T-helper 1 cell treated with Interleukin-12 subunit alpha and Interleukin-12 subunit beta and Interleukin-4 antibody, amounts not matched to agents 30 μg/mL and 1 μg/mL, for 36 hours (primary cell): ENCODE measurements at regions not wholly inside any gene's neighbourhood (a gene's known extent, or its start where the extent isn't known, plus 50 kb on each side); places are given as distances from the start of the nearest gene placed in this dataset.

ENCODE experiments used
- H3K27ac Mint-ChIP-seq: one replicate; pipeline ENCODE4 v1.8.0; 2021; ENCODE audit warnings: mild to moderate bottlenecking, mixed read lengths
- H3K27me3 Mint-ChIP-seq: one replicate; pipeline ENCODE4 v1.8.0; 2021; ENCODE audit warnings: low read depth, mixed read lengths
- H3K36me3 Mint-ChIP-seq: one replicate; pipeline ENCODE4 v1.8.0; 2021; ENCODE audit warnings: low read depth, mixed read lengths
- H3K4me1 Mint-ChIP-seq: one replicate; pipeline ENCODE4 v1.8.0; 2021; ENCODE audit warnings: low read depth, mixed read lengths
- H3K4me3 Mint-ChIP-seq: one replicate; pipeline ENCODE4 v1.8.0; 2021; ENCODE audit warnings: mild to moderate bottlenecking, moderate library complexity, mixed read lengths
- H3K9me3 Mint-ChIP-seq: one replicate; pipeline ENCODE4 v1.8.0; 2021; ENCODE audit warnings: mixed read lengths

DNA sequence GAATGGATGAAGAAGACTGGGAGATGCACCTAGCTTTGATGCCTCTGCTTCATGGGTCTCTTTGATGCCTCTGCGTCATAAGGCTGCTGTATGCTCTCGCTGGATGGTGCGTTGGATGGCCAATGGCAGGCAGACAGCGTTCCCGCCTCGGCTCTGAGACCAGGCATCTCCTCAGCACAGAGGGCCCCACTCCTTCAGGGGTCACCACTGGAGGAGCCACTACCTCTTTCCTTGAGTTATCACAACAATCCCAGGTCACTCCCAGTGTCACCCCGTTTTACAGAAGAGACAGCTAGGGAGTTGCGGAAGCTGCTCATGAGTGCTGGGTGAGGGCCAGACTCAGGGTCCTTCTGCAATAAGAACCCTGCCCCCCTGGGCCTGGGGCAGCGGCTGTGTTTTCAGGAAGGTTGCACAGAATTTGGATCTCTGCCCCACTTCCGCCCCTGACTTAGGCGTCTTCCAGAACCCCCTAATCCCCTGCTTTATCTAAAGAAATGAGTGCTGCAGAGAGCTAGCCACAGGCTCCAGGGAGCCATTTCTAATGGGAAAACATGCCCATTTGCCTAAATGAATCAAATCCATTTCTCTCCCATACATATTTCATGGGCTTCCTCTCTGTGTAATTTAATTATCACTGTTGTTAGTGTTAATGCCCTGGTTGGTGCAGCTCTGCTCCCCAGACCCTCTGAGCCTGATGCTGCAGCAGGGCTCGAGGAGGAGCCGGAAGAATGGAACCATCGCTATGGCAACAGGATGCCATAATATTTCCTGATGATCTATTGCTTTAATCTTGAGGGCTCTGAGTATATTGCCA is 131.8 kb upstream of the HS6ST1 start:
- Mint-ChIP-seq H3K4me3 (no peak overlapping the region), H3K4me1 (no peaks in the 10 kb centered on the region), H3K9me3 (no peaks in the 10 kb centered on the region), H3K27me3 (no peaks in the 10 kb centered on the region), H3K27ac (no peak overlapping the region), H3K36me3 (no peaks in the 10 kb centered on the region)

DNA sequence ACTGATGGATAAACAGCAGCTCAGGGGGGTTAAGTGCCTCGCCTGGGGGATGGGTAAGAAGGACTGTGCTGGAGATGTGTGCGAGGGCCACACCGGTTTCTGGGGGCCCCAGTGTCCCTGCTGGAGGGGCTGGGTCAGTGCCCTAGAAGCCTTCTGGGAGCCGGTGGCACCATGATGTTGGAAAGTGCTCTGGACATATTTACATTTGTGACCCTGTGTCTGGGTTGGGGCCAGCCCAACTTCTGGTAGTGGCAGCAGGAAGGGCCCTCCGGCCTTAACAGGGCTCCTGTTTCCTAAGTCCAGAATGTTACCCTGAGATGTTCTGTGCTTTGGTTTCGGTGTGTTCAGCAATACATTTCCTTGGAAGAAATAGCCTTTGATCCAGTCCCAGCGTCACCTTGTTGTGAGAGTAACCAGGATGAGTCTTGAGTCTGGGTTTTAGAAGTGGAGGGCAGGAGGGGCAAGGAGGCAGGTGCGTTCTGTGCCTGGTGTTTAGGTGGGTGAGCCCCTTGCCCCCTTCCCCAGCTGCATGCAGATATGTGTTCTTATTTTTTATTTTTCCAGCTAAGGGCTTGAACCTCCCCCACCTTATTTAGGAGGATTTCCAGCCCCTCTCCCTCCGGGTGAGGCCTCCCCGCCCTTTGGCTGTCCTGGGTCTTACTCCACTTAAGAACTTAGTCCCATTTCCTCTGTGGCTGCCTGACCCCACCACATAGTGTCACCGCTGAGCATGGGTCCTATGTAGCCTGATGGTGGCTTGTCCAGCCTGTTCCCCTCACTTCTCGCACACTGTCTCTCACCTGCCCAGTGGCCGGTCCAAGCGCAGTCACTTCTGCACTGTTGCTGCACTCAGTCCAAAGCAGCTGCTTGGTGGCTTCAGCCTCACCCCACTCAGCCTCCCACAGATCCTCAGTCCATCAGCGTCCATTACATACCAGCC is 132.7 kb upstream of the HS6ST1 start:
- no peaks in the 10 kb centered on the region for H3K27me3 Mint-ChIP-seq
- H3K4me3 Mint-ChIP-seq: no peak overlapping the region
- H3K27ac Mint-ChIP-seq: no peak overlapping the region
- no peaks in the 10 kb centered on the region for H3K4me1 Mint-ChIP-seq
- no peaks in the 10 kb centered on the region for H3K9me3 Mint-ChIP-seq
- no peaks in the 10 kb centered on the region for H3K36me3 Mint-ChIP-seq

DNA sequence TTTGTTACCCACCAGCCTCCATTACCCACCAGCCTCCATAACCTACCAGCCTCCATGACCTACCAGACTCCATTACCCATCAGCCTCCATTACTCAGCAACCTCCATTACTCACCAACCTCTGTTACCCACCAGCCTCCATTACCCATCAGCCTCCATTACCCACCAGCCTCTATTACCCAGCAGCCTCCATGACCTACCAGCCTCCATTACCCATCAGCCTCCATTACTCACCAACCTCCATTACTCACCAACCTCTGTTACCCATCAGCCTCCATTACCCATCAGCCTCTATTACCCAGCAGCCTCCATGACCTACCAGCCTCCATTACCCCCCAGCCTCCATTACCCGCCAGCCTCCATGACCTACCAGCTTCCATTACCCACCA is 133.3 kb upstream of the HS6ST1 start:
- Mint-ChIP-seq H3K4me1 (no peaks in the 10 kb centered on the region), H3K27ac (no peak overlapping the region), H3K27me3 (no peaks in the 10 kb centered on the region), H3K4me3 (no peak overlapping the region), H3K36me3 (no peaks in the 10 kb centered on the region), H3K9me3 (no peaks in the 10 kb centered on the region)

DNA sequence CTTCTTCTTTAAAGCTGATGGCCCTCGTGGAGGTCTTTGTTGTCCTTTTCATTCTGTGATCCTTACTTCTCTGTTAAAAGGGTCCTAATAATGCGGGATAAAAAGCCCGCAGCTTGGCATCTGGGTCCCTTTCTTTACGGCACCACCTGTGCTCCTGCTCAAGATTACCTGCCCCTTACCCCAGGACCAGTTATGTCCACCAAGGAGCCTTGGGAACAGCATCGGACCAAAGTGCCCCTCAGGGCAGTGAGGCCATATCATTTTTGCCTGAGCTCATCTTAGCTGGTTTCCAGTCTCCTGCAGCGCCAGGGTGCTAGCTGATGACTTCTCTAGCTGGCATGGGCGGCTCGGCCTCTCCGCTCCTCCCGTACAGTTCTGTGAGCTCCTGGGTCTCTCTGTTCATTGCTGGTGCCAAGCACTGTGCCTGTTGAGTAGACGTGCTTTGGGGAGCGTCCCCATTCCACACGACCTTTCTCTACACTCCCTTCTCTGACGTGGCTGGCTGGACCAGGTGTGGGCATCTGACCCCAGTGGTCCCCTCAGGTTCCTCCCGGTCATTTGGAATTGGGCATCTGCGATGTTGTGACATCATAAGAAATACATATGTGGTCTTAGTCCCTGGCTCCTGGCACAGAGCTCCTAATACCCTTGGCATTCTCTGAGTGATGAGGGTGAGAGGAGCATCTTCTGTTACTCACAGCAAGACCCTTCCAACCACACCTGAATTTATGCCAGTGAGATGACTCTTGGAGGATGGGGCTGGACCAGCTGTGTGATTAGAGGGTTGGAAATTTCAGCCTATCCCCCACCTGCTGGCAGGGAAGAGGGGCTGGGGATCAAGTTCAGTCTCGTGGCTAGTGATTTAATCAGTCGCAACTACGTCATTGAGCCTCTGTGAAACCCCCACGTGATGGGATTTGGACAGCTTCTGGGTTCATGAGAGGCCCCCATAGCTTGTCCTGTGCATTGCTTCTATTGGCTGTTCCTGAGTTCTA is 134.2 kb upstream of the HS6ST1 start:
- Mint-ChIP-seq H3K4me3 (no peak overlapping the region), H3K27me3 (no peaks in the 10 kb centered on the region), H3K27ac (no peak overlapping the region), H3K4me1 (no peaks in the 10 kb centered on the region), H3K36me3 (no peaks in the 10 kb centered on the region), H3K9me3 (no peaks in the 10 kb centered on the region)

DNA sequence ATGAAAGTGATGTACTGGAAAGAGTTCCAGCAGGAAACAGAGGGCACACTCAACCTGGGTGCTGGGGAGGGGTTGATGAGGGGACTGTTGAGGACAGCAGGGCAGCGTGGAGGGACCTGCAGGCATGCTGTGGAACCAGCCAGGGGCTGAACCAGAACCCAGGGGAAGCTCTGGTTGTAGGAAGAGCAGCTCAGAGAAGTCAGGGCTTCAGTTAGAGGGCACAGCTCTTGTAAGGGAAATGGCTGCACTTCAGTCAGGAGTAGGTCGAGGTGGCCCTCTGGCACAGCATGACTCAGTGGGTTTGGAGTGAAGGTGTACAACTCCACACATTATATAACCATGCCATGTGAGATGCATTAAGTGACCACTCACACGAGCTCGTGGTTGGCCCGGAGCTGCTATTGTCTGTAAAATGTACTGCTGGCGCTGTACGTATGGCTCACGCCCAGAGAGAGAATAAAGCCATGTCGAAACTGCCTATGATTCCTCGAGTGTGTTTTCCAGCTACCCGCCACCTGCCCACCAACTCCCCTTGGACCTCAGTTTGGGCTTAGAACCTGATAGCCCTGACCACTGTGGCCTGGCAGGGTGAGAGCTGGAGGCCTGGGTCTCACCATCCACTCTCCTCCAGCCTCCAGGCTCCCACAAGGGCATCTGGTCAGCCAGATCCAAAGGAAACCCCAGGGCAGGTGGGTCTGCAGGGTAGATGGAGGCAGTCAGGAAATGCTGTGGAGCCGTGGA is 136.5 kb upstream of the HS6ST1 start:
- Mint-ChIP-seq H3K4me1 (no peaks in the 10 kb centered on the region), H3K36me3 (no peaks in the 10 kb centered on the region), H3K27ac (no peak overlapping the region), H3K9me3 (no peaks in the 10 kb centered on the region), H3K4me3 (no peak overlapping the region), H3K27me3 (no peaks in the 10 kb centered on the region)

DNA sequence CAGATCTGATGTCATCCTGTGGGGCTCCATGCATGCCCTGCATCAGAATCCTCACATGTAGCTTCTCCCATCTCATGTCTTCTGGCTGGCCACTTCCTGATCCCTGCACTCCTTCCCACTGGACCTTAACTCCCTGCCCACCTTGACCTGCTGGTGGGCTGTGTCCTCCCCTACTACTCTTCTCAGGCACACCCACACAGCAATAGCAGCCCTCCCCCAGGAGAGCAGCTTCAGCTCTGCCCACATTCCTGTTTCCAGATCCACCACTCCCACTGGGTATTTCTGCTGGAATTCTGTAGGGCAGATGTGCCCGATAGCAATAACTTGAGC is 137.0 kb upstream of the HS6ST1 start:
- no peak overlapping the region for H3K27ac Mint-ChIP-seq
- H3K36me3 Mint-ChIP-seq: no peaks in the 10 kb centered on the region
- no peaks in the 10 kb centered on the region for H3K27me3 Mint-ChIP-seq
- no peaks in the 10 kb centered on the region for H3K9me3 Mint-ChIP-seq
- no peak overlapping the region for H3K4me3 Mint-ChIP-seq
- H3K4me1 Mint-ChIP-seq: no peaks in the 10 kb centered on the region

DNA sequence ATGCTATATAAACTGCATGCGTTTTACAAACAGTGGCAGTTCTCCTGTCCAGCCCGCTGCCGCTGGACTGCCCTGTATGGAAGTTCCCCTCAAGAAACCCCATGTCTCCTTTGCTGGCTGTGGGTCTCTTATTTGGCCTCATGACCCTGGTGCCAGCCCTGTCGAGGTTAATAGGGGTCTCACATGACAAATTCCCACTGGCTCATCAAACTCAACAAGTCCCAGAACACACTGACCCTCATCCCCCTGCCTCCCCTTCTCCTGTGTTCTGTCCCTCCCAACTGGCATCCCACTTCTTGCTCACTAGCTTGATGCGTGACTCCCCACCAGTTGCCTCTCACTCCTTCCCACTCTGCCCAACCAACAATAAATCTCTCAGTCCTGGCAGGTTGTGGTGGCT is 137.6 kb upstream of the HS6ST1 start:
- Mint-ChIP-seq H3K4me3 (no peak overlapping the region), H3K4me1 (no peaks in the 10 kb centered on the region), H3K27ac (no peak overlapping the region), H3K27me3 (no peaks in the 10 kb centered on the region), H3K9me3 (no peaks in the 10 kb centered on the region), H3K36me3 (no peaks in the 10 kb centered on the region)

DNA sequence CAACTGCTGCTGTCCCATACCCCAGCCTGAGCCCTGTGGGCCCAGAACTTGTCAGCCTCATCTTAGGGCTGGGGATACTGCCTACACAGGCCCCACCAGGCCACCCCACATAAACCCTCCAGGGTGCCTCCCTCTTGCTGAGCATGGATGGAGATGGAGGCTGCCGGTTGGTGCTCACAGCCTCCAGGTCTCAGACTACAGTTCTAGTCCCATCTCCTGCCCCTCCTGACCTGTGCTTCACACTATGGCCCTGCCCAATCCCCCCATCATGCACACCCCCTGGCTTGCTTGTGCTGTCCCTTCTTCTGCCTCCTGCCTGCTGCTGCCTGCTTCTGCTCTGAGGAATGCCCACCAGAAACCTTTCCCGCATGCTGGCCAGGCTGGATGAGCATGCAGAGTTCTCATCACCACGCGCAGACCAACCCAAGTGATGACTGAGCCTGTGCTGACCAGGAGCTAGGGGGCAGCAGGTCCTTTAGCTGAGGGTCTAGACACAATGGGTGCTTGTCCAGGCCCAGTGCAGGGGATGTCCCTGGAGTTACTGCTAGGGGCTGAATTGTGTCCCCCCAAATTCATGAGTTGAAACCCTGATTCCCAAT is 138.4 kb upstream of the HS6ST1 start:
- H3K9me3 Mint-ChIP-seq: no peaks in the 10 kb centered on the region
- no peak overlapping the region for H3K27ac Mint-ChIP-seq
- H3K4me1 Mint-ChIP-seq: no peaks in the 10 kb centered on the region
- no peaks in the 10 kb centered on the region for H3K27me3 Mint-ChIP-seq
- H3K36me3 Mint-ChIP-seq: no peaks in the 10 kb centered on the region
- no peak overlapping the region for H3K4me3 Mint-ChIP-seq

DNA sequence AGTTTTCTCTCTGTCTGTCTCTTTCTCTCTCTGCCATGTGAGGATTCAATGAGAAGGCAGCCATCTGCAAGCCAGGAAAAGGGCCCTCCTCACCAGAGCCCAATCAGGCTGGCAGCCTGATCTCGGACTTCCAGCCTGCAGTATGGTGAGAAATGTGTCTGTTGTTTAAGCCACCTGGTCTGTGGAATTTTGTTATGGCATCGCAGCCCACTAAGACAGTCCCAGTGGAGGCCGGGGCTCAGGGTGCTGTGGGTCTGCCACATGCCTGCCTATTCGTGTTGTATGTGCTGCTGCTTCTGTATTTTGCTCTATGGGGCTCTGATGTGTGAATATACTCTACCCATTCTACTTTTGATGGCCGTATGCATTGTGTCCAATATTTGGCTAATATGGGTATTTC is 139.0 kb upstream of the HS6ST1 start:
- no peak overlapping the region for H3K4me3 Mint-ChIP-seq
- H3K27ac Mint-ChIP-seq: no peak overlapping the region
- H3K27me3 Mint-ChIP-seq: peaks cover 4% of the 10 kb centered on the region
- H3K9me3 Mint-ChIP-seq: no peaks in the 10 kb centered on the region
- no peaks in the 10 kb centered on the region for H3K4me1 Mint-ChIP-seq
- no peaks in the 10 kb centered on the region for H3K36me3 Mint-ChIP-seq

DNA sequence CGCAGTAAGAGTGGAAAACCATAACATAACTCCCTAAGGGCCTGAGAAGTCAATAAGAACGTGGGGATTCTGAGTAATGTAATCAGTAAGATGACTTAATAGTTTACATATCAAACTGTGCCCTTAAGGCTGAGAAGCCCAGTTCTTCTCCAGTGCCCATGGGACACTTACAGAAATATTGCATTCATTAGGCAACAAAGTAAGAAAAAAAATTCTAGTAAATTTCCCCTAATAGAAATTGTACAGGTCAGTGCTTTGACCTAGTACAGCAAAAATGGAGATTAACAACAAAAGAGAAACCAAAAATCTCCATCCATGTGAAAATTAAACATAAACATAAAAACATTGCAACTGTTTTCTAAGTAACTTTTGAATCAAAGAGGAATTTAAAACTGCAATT is 139.8 kb upstream of the HS6ST1 start:
- H3K4me1 Mint-ChIP-seq: no peaks in the 10 kb centered on the region
- no peak overlapping the region for H3K27ac Mint-ChIP-seq
- peaks cover 4% of the 10 kb centered on the region for H3K27me3 Mint-ChIP-seq
- H3K4me3 Mint-ChIP-seq: no peak overlapping the region
- no peaks in the 10 kb centered on the region for H3K9me3 Mint-ChIP-seq
- no peaks in the 10 kb centered on the region for H3K36me3 Mint-ChIP-seq

DNA sequence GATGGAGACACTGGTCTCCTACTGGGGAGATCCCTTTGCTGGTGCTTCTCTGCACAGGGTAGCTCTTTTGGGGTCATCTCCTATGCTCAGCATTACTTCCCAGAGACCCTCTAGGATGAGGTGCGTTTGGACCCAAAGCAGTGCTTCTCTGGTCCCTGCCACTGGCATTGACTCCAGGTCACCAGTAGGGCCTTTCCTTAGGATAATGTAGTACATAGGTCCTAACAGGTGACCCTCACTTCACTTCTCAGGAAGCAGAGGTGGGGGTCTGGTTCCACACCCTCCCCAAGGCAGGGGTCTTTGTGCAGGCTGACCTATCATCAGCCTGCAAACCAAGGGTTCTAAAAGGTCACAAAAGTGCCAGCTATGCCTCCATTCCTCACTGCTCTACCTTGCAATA is 145.8 kb upstream of the HS6ST1 start:
- H3K36me3 Mint-ChIP-seq: peaks cover 5% of the 10 kb centered on the region
- H3K4me1 Mint-ChIP-seq: no peaks in the 10 kb centered on the region
- H3K27me3 Mint-ChIP-seq: peaks cover 4% of the 10 kb centered on the region
- H3K27ac Mint-ChIP-seq: no peak overlapping the region
- H3K4me3 Mint-ChIP-seq: no peak overlapping the region
- H3K9me3 Mint-ChIP-seq: peaks cover 15% of the 10 kb centered on the region

DNA sequence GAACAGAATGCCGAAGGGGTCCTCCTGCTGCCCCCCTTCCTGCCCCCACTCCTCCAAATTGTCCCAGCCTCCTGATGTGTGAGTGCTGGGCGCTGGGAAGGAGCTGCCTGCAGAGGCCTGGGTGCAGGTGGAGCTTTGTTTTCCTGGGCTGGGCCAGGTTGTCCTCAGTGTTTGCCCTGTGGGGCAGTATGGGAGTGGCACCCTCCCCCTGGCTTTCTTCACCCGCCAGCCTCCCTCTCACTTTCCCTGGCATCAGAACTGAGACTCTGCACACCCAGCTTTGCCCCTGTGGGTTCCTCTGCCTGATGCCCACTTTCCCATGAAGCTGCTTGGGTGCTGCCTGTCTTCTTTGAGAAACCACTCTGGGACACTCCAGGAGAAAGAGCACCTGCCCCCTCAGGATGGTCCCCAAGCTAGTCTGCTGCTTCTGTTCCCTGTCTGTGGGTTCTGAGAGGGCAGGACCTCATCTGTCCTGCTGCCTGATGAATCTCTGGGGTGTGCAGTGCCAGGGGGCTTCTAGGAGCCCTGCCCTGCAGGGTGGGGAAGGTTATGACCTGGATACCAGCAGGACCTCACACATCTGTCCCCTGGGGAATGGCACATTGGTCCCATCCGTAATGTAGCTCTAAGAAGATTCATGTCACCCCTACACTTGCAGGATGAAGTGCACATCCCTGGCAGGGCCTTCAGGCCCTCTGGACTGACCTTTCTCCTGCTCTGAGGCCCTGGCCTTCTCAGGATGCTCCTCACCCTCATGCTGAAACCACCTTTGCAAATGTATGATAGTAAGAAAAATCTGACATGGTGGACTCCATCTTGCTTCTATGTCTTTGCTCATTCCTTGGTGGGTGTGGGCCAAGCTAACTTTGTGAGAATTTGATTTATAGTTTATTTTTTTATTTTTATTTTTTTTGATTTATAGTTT is 146.8 kb upstream of the HS6ST1 start:
- no peak overlapping the region for H3K4me3 Mint-ChIP-seq
- no peaks in the 10 kb centered on the region for H3K4me1 Mint-ChIP-seq
- peaks cover 6% of the 10 kb centered on the region for H3K36me3 Mint-ChIP-seq
- peaks cover 4% of the 10 kb centered on the region for H3K27me3 Mint-ChIP-seq
- peaks cover 23% of the 10 kb centered on the region for H3K9me3 Mint-ChIP-seq
- no peak overlapping the region for H3K27ac Mint-ChIP-seq

DNA sequence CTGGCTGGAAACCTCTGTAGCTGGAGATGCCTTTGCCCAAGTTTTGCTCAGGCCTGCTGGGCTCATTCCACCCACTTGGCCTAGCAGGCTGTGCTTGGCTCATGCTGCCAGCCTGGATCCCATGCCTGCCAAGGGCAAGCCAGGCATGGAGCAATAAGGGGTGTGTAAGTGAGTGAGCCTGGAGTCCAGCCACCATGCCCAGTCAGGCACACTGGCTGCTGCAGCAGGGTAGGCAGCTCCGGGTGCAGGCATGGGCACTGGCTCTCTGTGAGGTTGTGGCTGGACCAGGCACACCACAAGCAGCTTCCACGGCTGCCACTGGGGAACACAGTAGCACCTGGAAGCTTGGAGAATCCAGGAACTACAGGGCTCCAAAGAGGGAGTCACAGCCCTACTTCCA is 147.7 kb upstream of the HS6ST1 start:
- peaks cover 9% of the 10 kb centered on the region for H3K36me3 Mint-ChIP-seq

More for the DNA sequence above, 147.7 kb upstream of the HS6ST1 start:
- Mint-ChIP-seq H3K27me3 (peaks cover 4% of the 10 kb centered on the region), H3K4me1 (no peaks in the 10 kb centered on the region), H3K4me3 (no peak overlapping the region), H3K27ac (no peak overlapping the region), H3K9me3 (peaks cover 25% of the 10 kb centered on the region)
